HG03135 (cell line): ENCODE measurements at regions not wholly inside any gene's neighbourhood (a gene's known extent, or its start where the extent isn't known, plus 50 kb on each side); places are given as distances from the start of the nearest gene placed in this dataset.
"Not testable (repeated sequence)": the region's sequence is repeated elsewhere in the genome, so short reads cannot be mapped to it uniquely, and the experiment has no call there.

ENCODE experiments used
- ATAC-seq: cut with Tn5 transposase; IDR thresholded peaks from one replicate; pipeline ENCODE4 v1.9.1; 2021; ENCODE audit warnings: mild to moderate bottlenecking, moderate library complexity; ENCODE audit not compliant: unreplicated experiment

DNA sequence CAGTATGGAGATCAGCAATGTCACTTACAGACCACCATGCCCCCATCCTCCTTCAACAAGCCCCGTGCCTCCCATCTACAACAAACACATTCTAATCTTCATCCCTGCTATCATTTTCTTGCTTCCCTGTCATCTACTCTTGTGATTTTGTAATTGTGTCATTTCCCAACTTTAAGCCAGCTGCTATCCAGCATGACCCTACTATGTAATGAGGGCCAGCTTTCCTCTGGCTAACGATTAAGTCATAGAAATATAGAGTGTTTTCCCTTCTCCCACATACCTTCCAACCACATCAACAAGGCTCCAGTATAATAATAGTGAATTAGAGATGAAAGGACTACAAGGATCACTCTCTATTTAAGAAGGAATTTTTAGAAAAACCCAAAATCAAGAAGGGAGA, 607.0 kb downstream of the TENT5A start:
- no peak for ATAC-seq

DNA sequence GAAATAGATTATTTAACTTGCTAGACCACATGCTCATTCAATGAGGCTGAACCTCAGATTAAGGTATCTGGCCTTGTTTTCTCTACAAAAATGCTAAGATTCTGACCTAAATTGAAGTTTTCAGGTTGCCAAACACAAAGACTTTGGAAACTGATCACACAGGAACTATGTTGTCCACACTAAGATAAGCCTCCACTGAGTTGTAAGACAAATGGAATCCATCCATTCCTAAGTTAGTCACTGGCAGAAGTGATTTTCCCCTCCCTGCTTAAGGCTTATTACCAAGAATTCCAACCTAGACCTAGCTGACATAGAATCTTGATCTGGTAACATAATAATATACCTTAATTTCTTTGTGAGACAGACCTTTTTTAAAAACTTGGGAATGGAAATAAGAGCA, 608.1 kb downstream of the TENT5A start:
- ATAC-seq: no peak

DNA sequence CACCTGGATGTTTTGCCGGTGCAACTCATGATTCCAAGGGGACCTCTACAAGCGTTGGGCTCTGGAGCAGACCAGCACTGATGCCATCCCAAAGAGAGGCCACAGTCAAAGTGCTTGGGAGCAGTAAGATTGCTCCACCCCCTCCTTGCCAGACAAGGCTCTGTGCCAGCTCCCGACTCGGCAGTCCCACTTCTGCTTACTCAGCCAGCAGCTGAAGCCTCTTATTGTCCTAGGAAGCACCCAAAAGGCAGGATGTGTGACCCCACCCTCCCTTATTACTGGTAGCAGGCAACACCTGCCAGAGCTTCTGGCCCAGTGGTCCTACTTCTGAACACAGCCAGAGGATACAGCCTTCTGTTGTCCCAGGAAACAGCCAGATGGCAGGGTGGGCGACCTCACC, 614.2 kb downstream of the TENT5A start:
- ATAC-seq: no peak

DNA sequence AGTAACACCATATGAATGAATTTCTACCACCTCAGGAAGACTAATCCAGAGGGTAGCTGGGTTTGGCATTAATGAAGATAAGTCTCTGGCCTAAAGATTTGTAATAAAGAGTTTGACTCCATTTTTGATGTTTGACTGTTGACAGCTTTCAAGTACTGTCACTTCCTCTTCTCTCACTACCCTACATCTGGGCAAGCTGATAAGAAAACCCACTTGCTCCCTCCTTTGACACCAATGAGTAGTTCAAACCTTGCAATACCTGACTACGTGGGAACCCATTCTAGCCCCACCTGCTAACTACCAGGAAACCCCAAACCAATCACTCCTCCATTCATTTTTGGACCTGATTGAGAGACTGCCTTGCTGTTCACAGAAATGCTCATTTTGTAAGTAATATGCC, 621.5 kb downstream of the TENT5A start:
- no peak for ATAC-seq

DNA sequence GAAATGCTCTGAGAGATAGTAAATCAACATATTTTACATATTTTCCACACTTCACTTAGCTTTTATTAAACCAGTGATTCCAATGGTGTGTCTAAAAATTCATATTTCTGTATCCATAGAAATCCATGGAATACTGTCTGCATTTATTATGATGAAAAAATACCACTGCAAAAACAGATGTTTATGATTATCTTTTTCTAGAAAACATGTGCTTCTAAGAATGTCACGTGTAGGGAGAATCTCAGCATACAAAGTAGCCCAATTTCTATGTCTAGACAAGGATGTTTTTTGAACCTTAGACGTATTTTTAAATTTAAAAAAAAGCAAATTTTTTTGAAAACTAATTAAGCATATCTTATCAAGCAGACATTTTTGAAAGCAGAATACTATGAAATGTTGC, 622.4 kb downstream of the TENT5A start:
- ATAC-seq: no peak

DNA sequence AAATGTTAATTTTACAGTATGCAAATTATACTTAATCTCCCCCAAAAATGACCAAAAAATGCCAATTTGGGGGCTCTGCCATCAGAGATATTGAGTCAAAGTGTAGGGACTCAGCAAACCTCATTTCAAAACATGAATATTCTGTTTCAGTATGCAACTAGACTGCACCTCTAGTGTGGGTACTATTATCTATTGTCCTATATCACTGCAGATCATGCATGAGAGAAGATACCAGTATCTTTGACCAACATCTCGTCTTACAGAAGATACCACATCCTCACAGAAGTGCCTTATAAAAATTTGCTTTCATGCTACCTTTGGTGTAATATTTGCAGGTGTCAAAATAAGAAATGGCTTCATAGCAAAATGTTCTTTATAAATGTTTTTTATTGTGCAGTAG, 623.8 kb downstream of the TENT5A start:
- ATAC-seq: no peak

DNA sequence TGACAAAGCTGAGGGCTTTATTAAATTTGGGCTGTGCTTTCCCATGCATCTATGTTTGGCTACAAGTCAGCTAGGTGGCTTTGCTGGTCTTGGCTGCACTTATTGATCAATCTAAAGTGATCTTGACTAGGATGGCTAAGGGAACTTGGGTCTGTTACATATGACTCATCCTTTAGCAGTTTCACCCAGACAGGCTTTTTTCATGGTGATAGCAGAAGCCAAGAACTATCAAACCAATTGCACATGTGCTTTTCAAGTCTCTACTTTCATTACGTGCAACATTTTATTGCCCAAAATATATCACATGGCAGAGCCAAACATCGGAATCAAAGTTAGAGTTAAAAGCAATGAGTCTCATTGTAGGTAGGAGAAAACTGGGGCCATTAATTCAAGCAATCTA, 626.3 kb downstream of the TENT5A start:
- ATAC-seq: no peak

DNA sequence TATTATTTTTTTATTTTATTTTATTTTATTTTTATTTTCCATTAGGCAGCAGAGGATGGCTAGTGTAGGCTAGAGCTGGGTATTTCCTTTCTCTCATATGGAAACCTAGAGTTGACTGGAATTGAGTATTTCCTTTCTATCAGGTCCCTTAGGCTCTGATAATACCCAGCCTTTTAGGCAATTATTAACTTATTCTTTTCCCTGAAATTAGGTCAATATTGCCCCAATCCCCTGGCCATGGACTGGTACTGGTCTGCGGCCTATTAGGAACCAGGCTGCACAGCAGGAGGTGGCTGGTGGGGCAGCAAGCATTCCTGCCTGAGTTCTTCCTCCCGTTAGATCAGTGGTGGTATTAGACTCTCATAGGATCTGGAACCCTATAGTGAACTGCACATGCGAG, 632.2 kb downstream of the TENT5A start:
- ATAC-seq: no peak

DNA sequence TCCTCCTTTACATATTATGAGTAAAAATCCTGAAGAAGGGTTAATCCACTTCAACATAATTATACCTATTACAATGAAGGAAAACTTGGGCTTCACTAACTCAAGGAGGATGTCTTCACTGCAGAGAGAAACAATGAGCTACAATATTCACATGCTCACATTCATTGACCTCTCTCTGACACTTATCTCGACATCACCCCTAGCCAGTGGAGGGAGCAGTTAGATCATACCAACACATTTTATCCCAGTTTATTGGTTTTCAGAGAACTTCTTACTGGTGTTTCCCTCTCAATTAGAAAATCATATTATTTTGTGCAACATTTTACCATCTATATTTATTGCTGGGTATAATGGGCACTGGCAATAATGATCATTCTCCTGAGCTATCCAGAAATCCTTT, 646.5 kb downstream of the TENT5A start:
- ATAC-seq: no peak

DNA sequence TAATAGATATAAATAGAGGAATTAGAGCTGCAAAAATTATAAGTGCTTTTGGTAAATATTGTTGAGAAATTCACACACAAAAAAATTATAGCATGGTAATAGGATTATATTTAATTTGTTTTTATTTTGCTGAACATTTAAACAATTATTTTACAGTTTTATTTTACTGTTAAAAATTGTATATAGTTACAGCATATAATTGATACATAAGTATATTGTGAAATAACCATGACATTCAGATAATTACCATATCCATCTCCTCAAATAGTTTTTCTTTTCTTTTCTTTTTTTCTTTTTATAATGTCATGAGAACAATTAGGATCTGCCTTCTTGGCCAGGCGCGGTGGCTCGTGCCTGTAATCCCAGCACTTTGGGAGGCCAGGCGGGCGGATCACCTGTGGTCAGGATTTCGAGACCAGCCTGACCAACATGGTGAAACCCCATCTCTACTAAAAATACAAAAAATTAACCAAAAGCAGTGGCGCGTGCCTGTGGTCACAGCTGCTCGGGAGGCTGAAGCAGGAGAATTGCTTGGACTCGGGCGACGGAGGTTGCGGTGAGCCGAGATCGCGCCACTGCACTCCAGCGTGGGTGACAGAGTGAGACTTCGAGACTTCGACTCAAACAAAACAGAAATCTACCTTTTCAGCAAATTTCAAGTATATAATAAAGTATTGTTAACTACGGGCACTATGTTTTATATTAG, 654.2 kb downstream of the TENT5A start:
- no peak for ATAC-seq

DNA sequence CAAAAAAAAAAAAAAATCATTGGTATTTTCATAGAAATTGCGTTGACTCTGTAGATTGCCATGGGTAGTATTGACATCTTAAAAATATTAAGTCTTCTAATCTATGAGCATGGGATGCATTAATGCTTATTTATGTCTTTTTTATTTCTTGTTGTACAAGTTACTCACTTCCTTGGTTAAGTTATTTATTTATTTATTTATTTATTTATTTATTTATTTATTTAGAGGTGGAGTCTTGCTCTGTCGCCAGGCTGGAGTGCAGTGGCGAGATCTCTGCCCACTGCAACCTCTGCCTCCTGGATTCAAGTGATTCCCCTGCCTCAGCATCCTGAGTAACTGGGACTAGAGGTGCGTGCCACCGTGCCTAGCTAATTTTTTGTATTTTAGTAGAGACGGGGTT, 656.0 kb downstream of the TENT5A start:
- not testable (repeated sequence) for ATAC-seq

DNA sequence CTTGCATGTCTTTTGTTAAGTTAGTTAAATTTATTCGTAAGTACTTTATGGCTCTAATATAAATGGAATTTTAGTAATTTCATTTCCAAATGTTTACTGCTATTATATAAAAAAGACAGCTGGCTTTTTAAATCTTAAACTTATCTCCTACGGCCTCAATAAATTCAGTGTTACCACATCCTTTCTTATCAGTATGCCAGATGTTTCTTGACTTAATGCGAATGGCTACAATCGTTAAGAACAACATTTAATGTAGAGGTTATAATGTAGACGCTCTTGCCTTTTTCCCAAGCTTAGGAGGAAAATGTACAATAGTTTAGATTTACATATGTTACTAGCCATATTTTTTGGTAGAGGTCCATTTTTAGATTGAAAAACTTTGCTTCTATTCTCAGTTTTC, 659.4 kb downstream of the TENT5A start:
- ATAC-seq: no peak

DNA sequence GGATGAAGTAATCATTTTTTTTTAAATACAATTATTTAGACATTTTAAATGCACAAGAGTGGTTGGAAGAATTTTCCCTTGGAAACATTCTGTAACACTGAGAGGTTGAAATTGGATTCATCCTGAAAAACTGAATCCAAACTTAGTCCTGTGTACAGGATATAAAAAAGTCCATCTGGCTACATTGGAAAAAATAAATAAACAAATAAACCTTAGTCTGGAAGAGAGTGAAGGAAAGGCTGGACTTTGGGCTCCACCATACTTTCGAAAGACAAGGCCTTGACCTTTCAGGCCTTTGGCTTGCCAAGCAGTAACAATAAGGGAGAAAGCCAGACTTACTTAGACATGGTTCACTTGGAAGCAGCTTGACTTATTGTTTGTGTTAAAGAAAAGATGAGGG, 664.3 kb downstream of the TENT5A start:
- no peak for ATAC-seq

DNA sequence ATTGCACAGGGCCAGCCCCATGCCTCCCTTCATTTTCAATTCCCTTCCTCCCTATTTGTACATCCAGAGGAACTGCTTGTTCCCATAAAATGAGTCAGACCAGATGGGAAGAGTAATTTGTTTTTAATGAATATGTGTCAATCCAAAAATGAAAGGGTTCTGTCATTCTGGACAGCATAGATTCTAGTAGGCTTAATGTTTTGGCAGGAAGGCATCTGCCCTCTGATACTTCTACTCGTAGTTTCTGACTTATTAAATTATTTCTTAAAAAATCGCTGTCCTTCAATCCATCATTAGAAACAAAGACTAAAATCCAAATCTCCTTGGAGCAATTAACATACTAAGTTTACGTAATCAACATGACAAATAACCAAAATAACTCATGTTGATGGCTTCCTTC, 665.5 kb downstream of the TENT5A start:
- no peak for ATAC-seq

DNA sequence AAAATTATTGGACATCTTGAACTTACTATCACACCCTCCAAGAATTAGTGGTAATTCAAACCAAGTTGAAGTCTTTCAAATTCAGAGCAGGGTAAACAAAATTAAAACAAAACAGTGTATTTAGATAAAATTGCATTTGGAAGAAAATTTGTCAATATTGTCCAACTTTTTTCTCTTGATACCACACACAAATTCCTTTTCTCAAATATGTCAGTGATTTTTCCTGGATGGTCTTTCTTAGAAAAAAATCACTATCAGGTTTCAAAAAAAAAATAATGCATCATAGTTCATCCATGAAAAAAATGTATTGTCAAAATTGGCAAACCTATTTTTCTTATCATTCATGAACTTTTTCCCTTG, 667.1 kb downstream of the TENT5A start:
- ATAC-seq: no peak

DNA sequence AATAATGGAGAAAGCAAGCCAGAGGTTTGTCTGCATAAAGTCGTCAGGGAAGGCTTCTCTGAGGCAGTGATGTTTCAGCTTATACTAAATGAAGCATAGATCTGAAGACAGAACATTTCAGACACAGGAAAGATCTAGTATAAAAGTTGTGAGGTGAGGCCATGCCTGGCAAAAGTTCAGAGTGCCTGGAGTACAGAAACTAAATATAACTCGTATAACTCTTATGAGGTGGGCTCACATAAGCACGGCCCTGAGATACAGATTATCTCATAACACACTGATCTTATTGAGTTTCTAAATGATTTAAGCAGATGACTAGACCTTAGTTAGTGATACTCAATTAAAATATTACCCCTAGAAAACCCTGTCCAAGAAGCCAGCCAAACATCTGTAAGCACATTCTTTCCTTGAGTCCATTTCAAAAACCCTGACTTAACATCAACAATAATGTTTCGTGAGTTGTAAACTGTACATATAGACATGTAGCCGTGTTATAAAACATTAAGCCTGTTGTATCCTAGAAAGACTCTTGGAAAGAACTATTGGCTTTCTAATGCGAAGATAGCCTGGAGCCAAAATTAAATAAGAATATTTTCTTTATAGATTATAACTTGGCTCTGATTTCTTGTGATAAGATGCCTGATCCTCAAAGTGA, 667.6 kb downstream of the TENT5A start:
- no peak for ATAC-seq

DNA sequence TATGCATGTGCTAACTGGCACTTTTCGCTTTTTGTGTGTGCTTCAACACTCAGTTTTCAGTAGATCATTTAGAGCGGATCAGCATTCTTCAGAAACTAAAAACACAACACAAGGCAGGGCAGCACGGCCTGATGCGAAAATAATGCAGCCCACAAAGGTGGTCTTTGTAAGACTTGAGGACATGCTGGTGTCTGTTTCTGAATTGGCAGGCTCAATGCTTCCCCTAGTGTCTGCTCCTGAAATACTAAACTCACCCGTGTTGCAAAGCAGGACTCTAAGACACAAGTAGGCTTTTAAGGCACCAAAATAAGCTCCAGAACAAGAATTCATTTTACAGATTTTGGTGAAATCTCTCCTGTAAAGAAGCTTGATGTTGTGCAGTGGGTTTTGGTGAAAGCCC, 676.5 kb downstream of the TENT5A start:
- no peak for ATAC-seq

DNA sequence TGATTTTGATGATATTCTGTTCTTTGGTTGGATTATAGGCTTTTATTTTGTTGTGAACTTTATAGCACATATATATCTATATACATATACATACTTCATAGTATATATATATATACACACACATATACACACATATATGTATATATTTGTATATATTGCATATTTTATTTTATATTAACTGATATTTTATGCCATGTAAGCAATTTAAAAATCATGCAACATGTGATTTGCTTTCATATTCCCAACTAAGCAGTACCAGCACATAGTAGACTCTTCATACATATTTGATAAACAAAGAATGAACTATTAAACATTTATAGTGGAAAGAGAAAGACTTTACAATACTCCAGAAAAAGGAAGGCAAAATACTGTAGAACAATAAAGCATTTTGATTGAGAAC, 679.2 kb downstream of the TENT5A start:
- no peak for ATAC-seq

DNA sequence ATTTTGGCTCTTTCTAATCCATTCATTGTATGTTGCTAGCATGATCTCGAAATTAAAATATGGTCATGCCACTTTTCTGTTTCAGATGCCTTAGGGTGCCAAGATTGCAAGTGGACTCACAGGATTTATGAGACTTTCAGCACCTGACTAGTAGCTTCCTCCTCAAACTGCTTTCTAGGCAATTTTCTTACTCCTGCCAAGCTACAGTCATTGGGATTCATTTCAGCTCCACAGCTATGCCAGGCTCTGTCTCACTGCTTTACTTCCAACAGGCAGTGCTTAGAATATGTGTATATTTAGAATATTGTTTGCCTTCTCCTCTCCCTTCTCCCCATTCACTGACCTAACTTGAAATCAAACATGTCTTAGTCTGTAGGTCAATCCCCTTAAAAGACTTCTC, 681.4 kb downstream of the TENT5A start:
- ATAC-seq: no peak

DNA sequence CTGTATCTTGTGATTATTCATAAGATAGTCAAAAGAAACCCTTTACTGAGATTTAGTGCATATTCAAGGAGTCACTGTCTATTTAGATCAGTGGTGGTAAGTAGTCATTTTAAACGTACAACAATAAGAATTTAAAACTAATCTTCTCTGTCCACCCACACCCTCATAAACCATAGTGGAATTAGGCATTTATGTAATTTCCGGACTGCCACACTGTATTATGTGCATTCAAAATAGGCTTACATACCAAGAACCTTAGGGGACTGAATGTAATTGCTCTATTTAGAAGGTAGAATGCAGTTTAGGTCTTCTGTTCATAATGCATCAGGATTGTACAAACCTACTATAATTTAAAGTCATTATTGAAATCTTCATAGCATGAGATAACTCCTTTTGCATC, 685.4 kb downstream of the TENT5A start:
- ATAC-seq: no peak

DNA sequence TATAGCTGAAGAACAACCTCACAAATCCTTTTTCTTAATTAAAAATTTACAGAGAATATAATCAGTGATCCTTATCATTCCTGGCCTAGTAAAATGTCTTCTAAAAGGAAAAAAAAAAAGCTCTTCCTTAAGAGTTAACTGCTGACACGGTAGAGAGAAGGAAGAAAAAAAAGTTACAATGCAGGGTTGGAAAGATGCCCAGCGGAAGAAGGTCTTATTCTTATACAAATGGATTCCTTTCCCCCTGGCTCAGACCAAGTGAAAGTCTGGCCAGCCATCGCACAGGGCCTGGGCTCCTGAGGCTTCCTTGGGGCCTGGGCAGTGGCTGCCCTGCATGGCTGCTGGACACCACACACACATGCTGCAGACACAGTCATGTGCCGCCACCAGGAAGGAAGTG, 688.6 kb downstream of the TENT5A start:
- no peak for ATAC-seq

DNA sequence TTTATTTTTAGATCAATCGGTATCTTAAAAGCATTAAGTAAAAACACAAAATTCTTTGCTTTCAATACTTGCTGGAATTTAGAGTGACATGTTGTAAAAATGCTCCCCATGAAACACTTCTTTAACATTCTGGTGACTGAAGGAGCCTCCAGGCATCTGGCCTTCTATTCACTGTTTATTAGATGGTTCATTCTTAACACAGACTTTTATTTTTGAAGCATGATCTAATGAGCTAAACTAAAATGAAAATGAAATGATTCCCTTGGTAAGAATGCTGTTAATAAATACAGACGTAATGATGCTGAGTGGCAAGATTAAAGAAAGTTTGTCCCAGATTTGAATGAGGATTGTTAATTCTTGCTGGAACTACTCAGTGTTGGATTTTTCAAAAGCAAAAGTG, 698.4 kb downstream of the TENT5A start:
- ATAC-seq: no peak

DNA sequence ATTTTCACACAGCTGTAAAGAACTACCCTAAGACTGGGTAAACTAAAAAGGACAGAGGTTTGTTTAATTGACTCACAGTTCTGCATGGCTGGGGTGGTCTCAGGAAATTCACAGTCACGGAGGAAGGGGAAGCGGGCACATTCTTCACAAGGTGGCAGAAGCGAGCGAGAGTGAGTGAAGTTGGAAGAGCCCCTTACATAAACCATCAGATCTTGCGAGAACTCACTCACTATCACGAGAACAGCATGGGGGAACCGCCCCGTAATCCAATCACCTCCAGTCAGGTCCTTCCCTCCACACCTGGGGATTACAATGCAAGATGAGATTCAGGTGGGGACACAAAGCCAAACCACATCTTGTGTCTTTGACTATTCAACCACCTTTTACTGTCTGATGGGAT, 700.5 kb downstream of the TENT5A start:
- no peak for ATAC-seq
